Lower leg skin (tissue), 3 donors: ENCODE measurements at regions not wholly inside any gene's neighbourhood (a gene's known extent, or its start where the extent isn't known, plus 50 kb on each side); places are given as distances from the start of the nearest gene placed in this dataset.

ENCODE experiments used
- CTCF ChIP-seq, 3 donors: fragments of 450-650 bp; IDR thresholded peaks; one replicate each; pipeline ENCODE4 v1.5.1; 2016; ENCODE audit warnings: antibody characterized with exemption in 3 of 3, mild to moderate bottlenecking in 3 of 3, moderate library complexity in 2 of 3
- POLR2A ChIP-seq, 2 donors: fragments of 450-650 bp; IDR thresholded peaks; one replicate each; pipeline ENCODE4 v1.6.1; 2016 to 2017; ENCODE audit warnings: antibody characterized with exemption in 2 of 2, mild to moderate bottlenecking in 1 of 2, moderate library complexity in 1 of 2

- TF ChIP-seq CTCF (IDR thresholded peaks at IDR 0.05) (no peak), POLR2A (IDR thresholded peaks at IDR 0.05) (no peak)
Measured at GRCh38 chr1:95703046-95703445, 469.0 kb downstream of the RWDD3 start.
